ENCODE measurements at regions not wholly inside any gene's neighbourhood (a gene's known extent, or its start where the extent isn't known, plus 50 kb on each side); places are given as distances from the start of the nearest gene placed in this dataset.

GRCh38 chr4:174084981-174085380, 198.5 kb downstream of the FBXO8 start:
- intact Hi-C loops (cut with DNase I): no loop called here
- no peaks in the 10 kb centered on the region for H3K9me3 ChIP-seq
- ATAC-seq (no peak), DNase-seq (no peak)
- no peaks in the 10 kb centered on the region for H3K4me1 ChIP-seq
- H3K36me3 ChIP-seq: no peaks in the 10 kb centered on the region
- TF ChIP-seq, protein P1, sequence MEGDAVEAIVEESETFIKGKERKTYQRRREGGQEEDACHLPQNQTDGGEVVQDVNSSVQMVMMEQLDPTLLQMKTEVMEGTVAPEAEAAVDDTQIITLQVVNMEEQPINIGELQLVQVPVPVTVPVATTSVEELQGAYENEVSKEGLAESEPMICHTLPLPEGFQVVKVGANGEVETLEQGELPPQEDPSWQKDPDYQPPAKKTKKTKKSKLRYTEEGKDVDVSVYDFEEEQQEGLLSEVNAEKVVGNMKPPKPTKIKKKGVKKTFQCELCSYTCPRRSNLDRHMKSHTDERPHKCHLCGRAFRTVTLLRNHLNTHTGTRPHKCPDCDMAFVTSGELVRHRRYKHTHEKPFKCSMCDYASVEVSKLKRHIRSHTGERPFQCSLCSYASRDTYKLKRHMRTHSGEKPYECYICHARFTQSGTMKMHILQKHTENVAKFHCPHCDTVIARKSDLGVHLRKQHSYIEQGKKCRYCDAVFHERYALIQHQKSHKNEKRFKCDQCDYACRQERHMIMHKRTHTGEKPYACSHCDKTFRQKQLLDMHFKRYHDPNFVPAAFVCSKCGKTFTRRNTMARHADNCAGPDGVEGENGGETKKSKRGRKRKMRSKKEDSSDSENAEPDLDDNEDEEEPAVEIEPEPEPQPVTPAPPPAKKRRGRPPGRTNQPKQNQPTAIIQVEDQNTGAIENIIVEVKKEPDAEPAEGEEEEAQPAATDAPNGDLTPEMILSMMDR (IDR thresholded peaks at IDR 0.05): no peak
- H3K27ac ChIP-seq: no peak overlapping the region
- peaks cover 0 to 17% of the 10 kb centered on the region in 2 donors for H3K27me3 ChIP-seq
- no peak overlapping the region for H3K4me3 ChIP-seq

DNA sequence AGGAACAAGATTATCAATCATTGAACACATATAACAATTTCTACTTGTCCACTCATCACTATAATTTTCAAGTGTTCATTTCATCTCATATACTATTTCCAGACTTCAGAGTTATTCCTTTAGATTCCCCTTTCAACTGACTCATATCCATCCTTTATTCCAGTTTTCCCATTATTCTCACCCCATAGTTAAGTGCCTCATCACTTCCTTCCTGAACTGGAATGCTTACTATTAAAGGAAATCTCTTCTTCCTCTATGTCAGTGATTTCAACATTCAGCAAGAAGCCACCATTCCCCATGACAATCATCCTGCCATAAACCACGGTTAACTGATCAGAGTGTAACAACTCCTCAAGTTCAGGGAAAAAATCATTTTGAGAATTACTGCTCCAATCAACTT, 198.9 kb downstream of the FBXO8 start:
- no peak overlapping the region for H3K4me3 ChIP-seq
- H3K36me3 ChIP-seq: no peaks in the 10 kb centered on the region
- TF ChIP-seq, protein P1 (IDR thresholded peaks at IDR 0.05): no peak
- intact Hi-C loops (cut with DNase I): no loop called here
- DNase-seq (no peak), ATAC-seq (no peak)
- H3K27ac ChIP-seq: no peak overlapping the region
- H3K9me3 ChIP-seq: no peaks in the 10 kb centered on the region
- H3K27me3 ChIP-seq: peaks cover 0 to 17% of the 10 kb centered on the region in 2 donors
- H3K4me1 ChIP-seq: no peaks in the 10 kb centered on the region

GRCh38 chr4:174080361-174080760, 203.1 kb downstream of the FBXO8 start:
- no peak overlapping the region for H3K27ac ChIP-seq
- H3K27me3 ChIP-seq: no peaks in the 10 kb centered on the region

DNA sequence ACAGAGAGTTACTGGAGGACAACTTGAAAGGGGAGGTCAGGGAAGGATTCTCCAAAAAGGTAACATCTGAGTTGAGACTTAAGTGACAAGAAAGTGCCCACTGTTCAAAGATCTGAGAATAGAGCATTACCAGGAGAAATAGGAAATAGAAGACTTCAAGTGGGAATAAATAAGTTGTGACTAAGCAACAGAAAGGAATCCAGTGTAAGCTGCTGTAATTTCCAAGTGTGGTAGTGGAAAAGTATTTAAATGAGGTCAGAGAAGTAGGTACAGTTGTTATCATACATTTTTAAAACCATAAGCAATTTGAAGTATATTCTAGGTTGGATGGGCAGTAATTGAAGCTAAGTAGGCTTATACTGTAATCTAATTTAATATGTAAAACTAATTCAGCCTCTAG, 211.9 kb downstream of the FBXO8 start:
- no peaks in the 10 kb centered on the region for H3K27me3 ChIP-seq
- H3K36me3 ChIP-seq: no peaks in the 10 kb centered on the region
- H3K9me3 ChIP-seq: peaks cover 0 to 4% of the 10 kb centered on the region in 2 donors
- H3K4me1 ChIP-seq: no peaks in the 10 kb centered on the region
- intact Hi-C loops (cut with DNase I): no loop called here
- H3K27ac ChIP-seq: no peak overlapping the region
- no peak for DNase-seq
- H3K4me3 ChIP-seq: no peak overlapping the region
- TF ChIP-seq, protein P1 (IDR thresholded peaks at IDR 0.05): no peak
- no peak for ATAC-seq

More at GRCh38 chr4:174080361-174080760, 203.1 kb downstream of the FBXO8 start:
- intact Hi-C loops (cut with DNase I): no loop called here
- DNase-seq (no peak), ATAC-seq (no peak)
- Histone ChIP-seq H3K9me3 (no peaks in the 10 kb centered on the region), H3K4me1 (no peaks in the 10 kb centered on the region), H3K36me3 (no peaks in the 10 kb centered on the region), H3K4me3 (no peak overlapping the region)
- TF ChIP-seq, protein P1 (IDR thresholded peaks at IDR 0.05): no peak

DNA sequence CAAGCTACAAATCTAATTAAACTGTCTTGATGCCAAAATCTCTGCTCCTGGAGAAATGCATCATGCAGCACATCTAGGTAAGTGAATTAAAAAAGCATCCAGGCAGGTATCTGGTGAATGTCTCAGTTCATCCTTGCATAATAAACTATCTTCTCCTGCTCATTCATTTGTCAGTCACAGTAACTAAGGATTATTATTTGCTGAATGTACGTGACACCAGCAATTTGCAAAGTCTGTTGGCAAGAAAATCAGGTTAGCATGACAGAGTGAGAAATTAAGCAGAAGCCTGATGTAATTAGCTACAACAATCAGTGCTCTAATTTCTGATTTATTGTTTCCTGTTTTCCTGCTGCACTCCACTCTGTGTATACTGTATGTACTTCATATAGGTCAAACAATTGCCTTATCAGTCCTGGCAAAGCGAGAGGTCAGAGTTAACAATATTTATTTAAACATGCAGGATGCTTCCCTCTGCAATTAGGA, 213.6 kb downstream of the FBXO8 start:
- TF ChIP-seq, protein P1 (IDR thresholded peaks at IDR 0.05): no peak
- H3K4me1 ChIP-seq: no peaks in the 10 kb centered on the region
- DNase-seq (no peak), ATAC-seq (no peak)
- no peak overlapping the region for H3K27ac ChIP-seq
- H3K9me3 ChIP-seq: peaks cover 0 to 4% of the 10 kb centered on the region in 2 donors
- intact Hi-C loops (cut with DNase I): no loop called here
- H3K4me3 ChIP-seq: no peak overlapping the region
- H3K36me3 ChIP-seq: no peaks in the 10 kb centered on the region
- H3K27me3 ChIP-seq: no peaks in the 10 kb centered on the region
